ENCODE measurements at regions not wholly inside any gene's neighbourhood (a gene's known extent, or its start where the extent isn't known, plus 50 kb on each side); places are given as distances from the start of the nearest gene placed in this dataset.

GRCh38 chr2:16059393-16060016, 119.2 kb downstream of the MYCN start:
- H3K23ac ChIP-seq (ENCODE audit: insufficient read length) = no peak overlapping the region
- H4K20me1 ChIP-seq (replicated peaks in 1 of 2; ENCODE audit: control insufficient read depth in 1 of 2, insufficient read depth in 2 of 2, low read length in 2 of 2) = no peaks in the 10 kb centered on the region
- no peak overlapping the region for H4K8ac ChIP-seq (ENCODE audit: extremely low read depth, insufficient read depth, low read length)
- ChIA-PET POLR2A (ENCODE audit: partially characterized antibody) (no interaction called here), CTCF (ENCODE audit: partially characterized antibody) (interaction anchor here (1.0 to 2.6 kb wide), 5 partner anchors 26 to 412 kb away, joined by 3 to 8 read pairs (median 3); partner anchors contain the start of gene MYCN)
- no peak overlapping the region for H3K56ac ChIP-seq (replicated peaks; ENCODE audit: insufficient read length, low read depth, low read length)
- H2AK5ac ChIP-seq (ENCODE audit: low read depth, low read length) = no peak overlapping the region
- no peak overlapping the region for H2BK5ac ChIP-seq (ENCODE audit: low read depth, low read length)
- H3K36me3 ChIP-seq (ENCODE audit: control insufficient read depth in 2 of 4, insufficient read depth in 4 of 4, low read length in 3 of 4) = 0 out of 8 replicates have a peak, but pooled peaks cover 0 to 2% (median 0%) of the 10 kb centered on the region in 4 experiments
- H3K4ac ChIP-seq (replicated peaks; ENCODE audit: insufficient read length, low read depth, low read length) = no peak overlapping the region
- H2BK120ac ChIP-seq (replicated peaks; ENCODE audit: low read depth, low read length) = no peak overlapping the region
- no peaks in the 10 kb centered on the region for H3K79me1 ChIP-seq (ENCODE audit: low read depth, low read length)
- H2AFZ ChIP-seq (ENCODE audit: low read length) = no peak overlapping the region
- H3K4me2 ChIP-seq (ENCODE audit: insufficient read depth in 1 of 2, low read depth in 2 of 2, low read length in 2 of 2) = no peak overlapping the region
- H3K14ac ChIP-seq (ENCODE audit: insufficient read length) = no peak overlapping the region
- no peak overlapping the region for H4K91ac ChIP-seq (replicated peaks; ENCODE audit: insufficient read length, low read length)
- no peak overlapping the region for H3K4me3 ChIP-seq (ENCODE audit: extremely low read depth in 1 of 4, insufficient read depth in 2 of 4, low read depth in 3 of 4, low read length in 4 of 4)
- H3K9ac ChIP-seq (replicated peaks in 1 of 4; ENCODE audit: extremely low read depth in 1 of 4, low read depth in 3 of 4, low read length in 3 of 4) = no peak overlapping the region
- no peaks in the 10 kb centered on the region for H3K79me2 ChIP-seq (ENCODE audit: control insufficient read depth in 1 of 2, insufficient read depth in 2 of 2, low read length in 2 of 2)
- H2BK12ac ChIP-seq (ENCODE audit: low read depth, low read length) = no peak overlapping the region
- H2BK15ac ChIP-seq (ENCODE audit: low read length) = no peak overlapping the region
- FAIRE-seq (no peak), DNase-seq (ENCODE audit: low read depth in 1 of 2, low spot score in 2 of 2) (no peak)
- H3K27ac ChIP-seq (ENCODE audit: low read depth, low read length) = no peak overlapping the region
- H3K9me3 ChIP-seq (ENCODE audit: insufficient read depth in 2 of 2, low read depth in 1 of 2, low read length in 1 of 2) = peaks cover 20 to 22% of the 10 kb centered on the region in 2 experiments
- peaks cover 0 to 2% (median 0%) of the 10 kb centered on the region in 4 experiments; a peak in 1 of 7 replicates for H3K4me1 ChIP-seq (replicated peaks in 1 of 4; ENCODE audit: control insufficient read depth in 3 of 4, insufficient read depth in 4 of 4, low read length in 3 of 4)
- H3K27me3 ChIP-seq (replicated peaks in 1 of 4; ENCODE audit: control insufficient read depth in 3 of 4, extremely low read depth in 1 of 4, insufficient read depth in 3 of 4, low read length in 3 of 4) = no peaks in the 10 kb centered on the region; a peak in 1 of 7 replicates
- H3K23me2 ChIP-seq (ENCODE audit: low read depth, low read length) = no peaks in the 10 kb centered on the region
- WGBS, 2 experiments (ENCODE audit: extremely low coverage in 1 of 2, insufficient coverage in 1 of 2, insufficient read length in 1 of 2, insufficient replicate concordance in 2 of 2, low coverage in 1 of 2, low lambda C conversion rate in 2 of 2, missing lambda C conversion rate in 1 of 2) = 93% methylated on average over 4 of the region's 4 CpGs; no CpG with 5 or more reads in 1 of the 2 experiments
- no peak overlapping the region for H2BK20ac ChIP-seq (ENCODE audit: low read length)
- H4K5ac ChIP-seq (ENCODE audit: insufficient read length, low read depth, low read length) = no peak overlapping the region
- no peak overlapping the region for H3K18ac ChIP-seq (ENCODE audit: extremely low read depth, low read length)
- TF ChIP-seq CEBPB (IDR thresholded peaks at IDR 0.05; ENCODE audit: low read depth, low read length) (no peak), POLR2AphosphoS5 (IDR thresholded peaks at IDR 0.05; ENCODE audit: low read depth, low read length) (no peak), SIX5 (IDR thresholded peaks at IDR 0.05; ENCODE audit: low read depth, low read length) (no peak), RAD21 (IDR thresholded peaks at IDR 0.05 in 1 of 2, conservative IDR thresholded peaks at IDR 0.05 in 1 of 2; ENCODE audit: low read depth in 2 of 2, low read length in 2 of 2) (no peak), EZH2 (IDR thresholded peaks at IDR 0.05; ENCODE audit: low read depth, low read length, severe bottlenecking) (no peak), ASH2L (IDR thresholded peaks at IDR 0.05; ENCODE audit: low read length) (no peak), SP1 (IDR thresholded peaks at IDR 0.05; ENCODE audit: low read depth, low read length) (no peak), SAP30 (IDR thresholded peaks at IDR 0.05; ENCODE audit: insufficient read depth, insufficient replicate concordance, low read length) (no peak), POLR2A (IDR thresholded peaks at IDR 0.05; ENCODE audit: control extremely low read depth in 1 of 2, low read depth in 2 of 2, low read length in 2 of 2) (no peak), GTF2F1 (IDR thresholded peaks at IDR 0.05; ENCODE audit: borderline replicate concordance, low read depth, low read length) (no peak), EGR1 (IDR thresholded peaks at IDR 0.05; ENCODE audit: borderline replicate concordance, low read depth, low read length) (no peak), TAF1 (IDR thresholded peaks at IDR 0.05; ENCODE audit: low read depth, low read length) (no peak), MAX (IDR thresholded peaks at IDR 0.05) (no peak), CBX5 (IDR thresholded peaks at IDR 0.05; ENCODE audit: low read depth, low read length) (no peak), TEAD4 (IDR thresholded peaks at IDR 0.05; ENCODE audit: low read depth, low read length) (no peak)

Data from H1 (cell line).